OCI-LY7 (cell line): ENCODE measurements at regions not wholly inside any gene's neighbourhood (a gene's known extent, or its start where the extent isn't known, plus 50 kb on each side); places are given as distances from the start of the nearest gene placed in this dataset.

ENCODE experiments used
- BruUV-seq: library from RNA; stranded (reverse); fragments of 400-500 nt; replicated peaks from 2 replicates; lab custom pipeline; 2021; lab: Mats Ljungman, UMichigan
- CTCF ChIA-PET: fragments of 300-600 bp; sonication (Branson Sonifier 250); formaldehyde crosslinking; loops from one replicate; lab custom pipeline; 2022; ENCODE audit warnings: antibody characterized with exemption; ENCODE audit not compliant: unreplicated experiment; lab: Charles Lee
- POLR2A ChIA-PET: fragments of 300-600 bp; sonication (Branson Sonifier 250); formaldehyde crosslinking; loops from one replicate; lab custom pipeline; 2022; ENCODE audit warnings: antibody characterized with exemption; lab: Charles Lee
- DNase-seq: peaks from one replicate; pipeline ENCODE4 v3.0.0-alpha.2; 2015; ENCODE audit warnings: low spot score
- H2AFZ ChIP-seq: fragments of 200-600 bp; sonication (generic), shearing (Covaris generic); 2 replicates; pipeline ENCODE4 v1.6.1; 2014; ENCODE audit warnings: mild to moderate bottlenecking, antibody characterized with exemption, low read length, moderate library complexity
- H3K27ac ChIP-seq: fragments of 200-600 bp; sonication (generic); 2 replicates; pipeline ENCODE4 v1.5.1; 2014; ENCODE audit warnings: mixed run types, low read depth, mild to moderate bottlenecking, moderate library complexity, low read length, inconsistent platforms; ENCODE audit not compliant: poor library complexity, severe bottlenecking
- H3K36me3 ChIP-seq: fragments of 200-600 bp; sonication (generic); 2 replicates; pipeline ENCODE4 v1.6.1; 2014; ENCODE audit warnings: mild to moderate bottlenecking, antibody characterized with exemption, low read length, moderate library complexity, mixed read lengths; ENCODE audit not compliant: insufficient read depth
- H3K4me1 ChIP-seq: fragments of 200-600 bp; sonication (generic); 2 replicates; pipeline ENCODE4 v1.5.1; 2014; ENCODE audit warnings: mild to moderate bottlenecking, low read length; ENCODE audit not compliant: insufficient read depth, poor library complexity, severe bottlenecking
- H3K4me2 ChIP-seq: fragments of 200-600 bp; sonication (generic); 2 replicates; pipeline ENCODE4 v1.6.1; 2014; ENCODE audit warnings: mild to moderate bottlenecking, low read length
- H3K4me3 ChIP-seq: fragments of 200-600 bp; sonication (generic); 2 replicates; pipeline ENCODE4 v1.5.1; 2014; ENCODE audit warnings: mild to moderate bottlenecking, low read depth, low read length; ENCODE audit not compliant: poor library complexity, severe bottlenecking
- H3K79me2 ChIP-seq: fragments of 200-600 bp; sonication (generic); 2 replicates; pipeline ENCODE4 v1.6.1; 2016; ENCODE audit warnings: low read depth, mild to moderate bottlenecking, low read length, moderate library complexity, mixed read lengths; ENCODE audit not compliant: insufficient read depth
- H3K9me2 ChIP-seq: fragments of 200-600 bp; sonication (generic); 2 replicates; pipeline ENCODE4 v1.6.1; 2016; ENCODE audit warnings: mild to moderate bottlenecking, low read length, mixed read lengths; ENCODE audit not compliant: insufficient read depth
- H3K9me3 ChIP-seq: fragments of 200-600 bp; sonication (generic); 2 replicates; pipeline ENCODE4 v1.6.1; 2014; ENCODE audit warnings: mild to moderate bottlenecking, mixed run types, low read length, mixed read lengths
- H4K20me1 ChIP-seq: fragments of 200-600 bp; sonication (generic); 2 replicates; pipeline ENCODE4 v1.6.1; 2014; ENCODE audit warnings: mild to moderate bottlenecking, antibody characterized with exemption, low read length, moderate library complexity, mixed read lengths; ENCODE audit not compliant: insufficient read depth
- CTCF ChIP-seq: fragments of 200-600 bp; sonication (generic); conservative IDR thresholded peaks from 2 replicates; pipeline ENCODE4 v1.5.1; 2014; ENCODE audit warnings: mild to moderate bottlenecking, antibody characterized with exemption, low read length, moderate library complexity, mixed read lengths
- EZH2phosphoT487 ChIP-seq: fragments of 200-600 bp; sonication (generic); IDR thresholded peaks from 2 replicates; pipeline ENCODE4 v1.6.1; 2018; ENCODE audit warnings: low read depth, borderline replicate concordance, mild to moderate bottlenecking, mixed run types, antibody characterized with exemption, low read length, moderate library complexity, mixed read lengths
- intact Hi-C: fragments of 100-400 bp; cut with micrococcal nuclease; formaldehyde crosslinking; loops from one replicate; pipeline ENCODE4 v1.10.0; 2022; ENCODE audit not compliant: unreplicated experiment

- H3K4me2 ChIP-seq, result no peak overlapping the region
- no peak for DNase-seq
- no peaks in the 10 kb centered on the region for H3K9me3 ChIP-seq
- H3K4me3 ChIP-seq, result no peak overlapping the region
- no peak overlapping the region for H3K27ac ChIP-seq
- no TSS peak for BruUV-seq
- ChIA-PET POLR2A (interaction anchor here (0.5 kb wide), 1 partner anchor 1711 kb away, joined by 3 read pairs; no protein-coding TSS in a partner anchor), CTCF (no interaction called here)
- no peaks in the 10 kb centered on the region for H3K4me1 ChIP-seq
- no peak for TF ChIP-seq CTCF
- TF ChIP-seq EZH2phosphoT487, result no peak
- no peaks in the 10 kb centered on the region for H3K9me2 ChIP-seq
- no peaks in the 10 kb centered on the region for H3K36me3 ChIP-seq
- H4K20me1 ChIP-seq, result no peaks in the 10 kb centered on the region
- H2AFZ ChIP-seq, result no peak overlapping the region
- intact Hi-C loops, result no loop called here
- H3K79me2 ChIP-seq, result no peaks in the 10 kb centered on the region
Measured at GRCh38 chrX:151239751-151240150, 63.4 kb downstream of the GPR50 start.

DNA sequence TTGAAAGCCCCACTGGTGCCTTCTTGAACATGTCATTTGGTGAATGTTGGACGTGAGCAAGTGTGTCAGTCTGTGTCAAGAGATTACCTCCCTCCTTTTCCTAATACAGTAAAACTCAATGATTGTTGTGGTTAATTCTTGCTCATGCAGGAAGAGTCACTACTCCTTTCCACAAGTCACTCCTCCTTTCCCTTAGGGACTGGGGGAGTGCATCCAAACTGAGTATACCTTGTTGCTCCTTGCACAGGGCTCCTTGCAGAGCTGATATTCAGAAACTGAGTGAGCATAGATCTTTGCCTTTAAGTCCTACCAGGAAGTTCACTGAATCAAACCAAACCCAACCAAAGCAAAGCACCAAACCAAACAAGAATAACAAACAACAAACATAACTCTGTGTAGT, 63.9 kb downstream of the GPR50 start:
- Histone ChIP-seq H2AFZ (no peak overlapping the region), H3K9me2 (no peaks in the 10 kb centered on the region), H4K20me1 (no peaks in the 10 kb centered on the region), H3K4me2 (no peak overlapping the region), H3K36me3 (no peaks in the 10 kb centered on the region), H3K4me3 (no peak overlapping the region), H3K79me2 (no peaks in the 10 kb centered on the region), H3K4me1 (no peaks in the 10 kb centered on the region), H3K9me3 (no peaks in the 10 kb centered on the region), H3K27ac (no peak overlapping the region)
- no peak for TF ChIP-seq EZH2phosphoT487
- TF ChIP-seq CTCF, result no peak
- BruUV-seq, result no TSS peak
- DNase-seq, result no peak
- intact Hi-C loops, result no loop called here
- CTCF ChIA-PET, result no interaction called here
- POLR2A ChIA-PET, result no interaction called here

DNA sequence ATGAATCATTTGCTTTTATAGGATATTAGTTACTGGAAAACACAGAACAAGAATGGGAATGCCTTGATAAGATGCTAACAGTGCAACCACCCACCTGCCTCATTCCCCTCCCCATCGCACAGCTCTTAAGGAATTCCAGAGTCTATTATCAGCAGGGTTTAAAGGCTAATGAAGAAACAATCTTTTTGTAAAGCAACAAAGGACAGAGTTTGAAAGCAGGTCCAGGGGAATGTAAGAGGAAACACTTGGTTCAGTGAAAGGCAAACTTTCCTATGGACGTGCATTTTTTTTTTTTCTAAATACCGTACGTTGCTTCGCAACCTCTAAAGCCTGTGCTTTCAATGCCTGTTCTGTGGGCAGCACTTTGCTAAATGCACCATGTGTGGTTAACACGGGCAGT, 92.5 kb downstream of the GPR50 start:
- H3K36me3 ChIP-seq, result no peaks in the 10 kb centered on the region
- ChIA-PET POLR2A (no interaction called here), CTCF (no interaction called here)
- no peak overlapping the region for H3K4me2 ChIP-seq
- no peaks in the 10 kb centered on the region for H3K9me2 ChIP-seq
- no peak for DNase-seq
- no TSS peak for BruUV-seq
- TF ChIP-seq EZH2phosphoT487, result no peak
- no peak for TF ChIP-seq CTCF
- no peaks in the 10 kb centered on the region for H4K20me1 ChIP-seq
- H3K79me2 ChIP-seq, result no peaks in the 10 kb centered on the region
- H3K4me3 ChIP-seq, result no peak overlapping the region
- intact Hi-C loops, result no loop called here
- H3K27ac ChIP-seq, result no peak overlapping the region
- no peaks in the 10 kb centered on the region for H3K9me3 ChIP-seq
- no peaks in the 10 kb centered on the region for H3K4me1 ChIP-seq
- no peak overlapping the region for H2AFZ ChIP-seq
